Activated CD4-positive, alpha-beta T cell treated with anti-CD3 and anti-CD28 coated beads for 36 hours (primary cell): ENCODE measurements at regions not wholly inside any gene's neighbourhood (a gene's known extent, or its start where the extent isn't known, plus 50 kb on each side); places are given as distances from the start of the nearest gene placed in this dataset.
"Not testable (repeated sequence)": the region's sequence is repeated elsewhere in the genome, so short reads cannot be mapped to it uniquely, and the experiment has no call there.

Source experiments
- ATAC-seq: fragments of 200-7000 bp; cut with Tn5 transposase; one replicate; pipeline ENCODE4 v1.10.0; 2021; ENCODE audit warnings: mild to moderate bottlenecking, moderate library complexity
- CTCF ChIA-PET: fragments of 350-600 bp; sonication (Branson Sonifier 250); formaldehyde crosslinking; loops from one replicate; lab custom pipeline; 2021; ENCODE audit warnings: antibody characterized with exemption; lab: Charles Lee
- POLR2A ChIA-PET: fragments of 350-600 bp; sonication (Branson Sonifier 250); formaldehyde crosslinking; loops from one replicate; lab custom pipeline; 2021; ENCODE audit warnings: antibody characterized with exemption, inconsistent platforms; lab: Charles Lee
- DNase-seq: peaks from one replicate; pipeline ENCODE4 v3.0.0-alpha.2; 2020
- H3K27ac Mint-ChIP-seq: one replicate; pipeline ENCODE4 v1.8.0; 2021; ENCODE audit warnings: mixed read lengths
- H3K27me3 Mint-ChIP-seq: one replicate; pipeline ENCODE4 v1.8.0; 2021; ENCODE audit warnings: mixed read lengths
- H3K36me3 Mint-ChIP-seq: one replicate; pipeline ENCODE4 v1.8.0; 2021; ENCODE audit warnings: low read depth, mixed read lengths
- H3K4me1 Mint-ChIP-seq: one replicate; pipeline ENCODE4 v1.8.0; 2021; ENCODE audit warnings: mixed read lengths
- H3K4me3 Mint-ChIP-seq: one replicate; pipeline ENCODE4 v1.8.0; 2021; ENCODE audit warnings: mild to moderate bottlenecking, moderate library complexity, mixed read lengths
- H3K9me3 Mint-ChIP-seq: one replicate; pipeline ENCODE4 v1.8.0; 2021; ENCODE audit warnings: low read depth, mixed read lengths
- intact Hi-C, 2 experiments: fragments of 100-400 bp; cut with DNase I in 1 of 2; cut with micrococcal nuclease in 1 of 2; formaldehyde crosslinking; loops; one replicate each; pipeline versions ENCODE4 v1.14.2 to v1.15.1; 2022 to 2024; cut with DNase I, micrococcal nuclease

- ATAC-seq, POLR2A ChIA-PET, DNase-seq, H3K27ac Mint-ChIP-seq, H3K4me3 Mint-ChIP-seq, H3K9me3 Mint-ChIP-seq, H3K36me3 Mint-ChIP-seq, H3K27me3 Mint-ChIP-seq: not testable (repeated sequence)
- H3K4me1 Mint-ChIP-seq, result peaks cover 54% of the 10 kb centered on the region
- intact Hi-C loops, result loop anchor here (5.0 kb wide), 1 partner anchor 247 kb away; no protein-coding TSS in a partner anchor
- CTCF ChIA-PET, result interaction anchor here (0.6 to 3.8 kb wide), 3 partner anchors 17 to 64 kb away, joined by 3 to 18 read pairs (median 3); no protein-coding TSS in a partner anchor
Observed at GRCh38 chr11:112539281-112539555, 278.6 kb upstream of the PLET1 start.

- ATAC-seq, result peak; percentile 49
- H3K27me3 Mint-ChIP-seq, result peaks cover 9% of the 10 kb centered on the region
- peak overlapping the region; percentile 22 for H3K27ac Mint-ChIP-seq
- peaks cover 54% of the 10 kb centered on the region for H3K4me1 Mint-ChIP-seq
- no peaks in the 10 kb centered on the region for H3K9me3 Mint-ChIP-seq
- H3K4me3 Mint-ChIP-seq, result no peak overlapping the region
- POLR2A ChIA-PET, result no interaction called here
- H3K36me3 Mint-ChIP-seq, result no peaks in the 10 kb centered on the region
- peak; percentile 50 for DNase-seq
- CTCF ChIA-PET, result interaction anchor here (0.6 to 3.8 kb wide), 5 partner anchors 11 to 61 kb away, joined by 3 to 18 read pairs (median 4); no protein-coding TSS in a partner anchor
- intact Hi-C loops, result loop anchor here (5.0 kb wide), 1 partner anchor 247 kb away; no protein-coding TSS in a partner anchor
Observed at GRCh38 chr11:112539741-112540140, 279.1 kb upstream of the PLET1 start.

- H3K9me3 Mint-ChIP-seq, result no peaks in the 10 kb centered on the region
- CTCF ChIA-PET, result interaction anchor here (1.1 to 1.4 kb wide), 3 partner anchors 11 to 24 kb away, joined by 3 to 7 read pairs (median 4); no protein-coding TSS in a partner anchor
- intact Hi-C loops, result no loop called here
- H3K4me1 Mint-ChIP-seq, result peaks cover 54% of the 10 kb centered on the region
- no peak overlapping the region for H3K4me3 Mint-ChIP-seq
- no peak for DNase-seq
- no peaks in the 10 kb centered on the region for H3K36me3 Mint-ChIP-seq
- POLR2A ChIA-PET, result no interaction called here
- ATAC-seq, result no peak
- H3K27ac Mint-ChIP-seq, result peak overlapping the region; percentile 22
- H3K27me3 Mint-ChIP-seq, result peaks cover 7% of the 10 kb centered on the region
Observed at GRCh38 chr11:112540261-112540660, 279.6 kb upstream of the PLET1 start.

- H3K27ac Mint-ChIP-seq, result no peak overlapping the region
- DNase-seq (no peak), ATAC-seq (no peak)
- peaks cover 54% of the 10 kb centered on the region for H3K4me1 Mint-ChIP-seq
- H3K9me3 Mint-ChIP-seq, result no peaks in the 10 kb centered on the region
- H3K27me3 Mint-ChIP-seq, result no peaks in the 10 kb centered on the region
- ChIA-PET CTCF (interaction anchor here (1.3 to 1.4 kb wide), 2 partner anchors 14 to 25 kb away, joined by 3 to 7 read pairs; no protein-coding TSS in a partner anchor), POLR2A (no interaction called here)
- no peaks in the 10 kb centered on the region for H3K36me3 Mint-ChIP-seq
- intact Hi-C loops, result no loop called here
- H3K4me3 Mint-ChIP-seq, result no peak overlapping the region
Observed at GRCh38 chr11:112541140-112542046, 280.7 kb upstream of the PLET1 start.

GRCh38 chr11:112542479-112542878 lies 281.8 kb upstream of the PLET1 start:
- ChIA-PET POLR2A (interaction anchor here (0.6 kb wide), 1 partner anchor 544 kb away, joined by 4 read pairs; no protein-coding TSS in a partner anchor), CTCF (no interaction called here)
- Mint-ChIP-seq H3K27me3 (no peaks in the 10 kb centered on the region), H3K27ac (no peak overlapping the region), H3K4me3 (no peak overlapping the region), H3K9me3 (no peaks in the 10 kb centered on the region), H3K4me1 (peaks cover 48% of the 10 kb centered on the region), H3K36me3 (no peaks in the 10 kb centered on the region)
- DNase-seq, result no peak
- intact Hi-C loops, result no loop called here
- no peak for ATAC-seq

- no peak overlapping the region for H3K27ac Mint-ChIP-seq
- DNase-seq (no peak), ATAC-seq (no peak)
- H3K36me3 Mint-ChIP-seq, result no peaks in the 10 kb centered on the region
- no peaks in the 10 kb centered on the region for H3K27me3 Mint-ChIP-seq
- peaks cover 39% of the 10 kb centered on the region for H3K4me1 Mint-ChIP-seq
- H3K9me3 Mint-ChIP-seq, result no peaks in the 10 kb centered on the region
- CTCF ChIA-PET, result interaction anchor here (1.2 kb wide), 1 partner anchor 12 kb away, joined by 4 read pairs; no protein-coding TSS in a partner anchor
- intact Hi-C loops, result no loop called here
- H3K4me3 Mint-ChIP-seq, result no peak overlapping the region
- POLR2A ChIA-PET, result no interaction called here
Observed at GRCh38 chr11:112543390-112543789, 282.7 kb upstream of the PLET1 start.

- POLR2A ChIA-PET, result no interaction called here
- Mint-ChIP-seq H3K27ac (no peak overlapping the region), H3K36me3 (no peaks in the 10 kb centered on the region), H3K4me1 (no peaks in the 10 kb centered on the region), H3K4me3 (no peak overlapping the region), H3K9me3 (no peaks in the 10 kb centered on the region), H3K27me3 (no peaks in the 10 kb centered on the region)
- DNase-seq (no peak), ATAC-seq (no peak)
- intact Hi-C loops, result no loop called here
- CTCF ChIA-PET, result interaction anchor here (1.1 to 1.6 kb wide), 2 partner anchors 35 to 109 kb away, joined by 3 to 4 read pairs; no protein-coding TSS in a partner anchor
Observed at GRCh38 chr11:112548641-112549040, 288.0 kb upstream of the PLET1 start.

GRCh38 chr11:112553205-112553731 lies 292.6 kb upstream of the PLET1 start:
- H3K9me3 Mint-ChIP-seq, result no peaks in the 10 kb centered on the region
- no peak overlapping the region for H3K4me3 Mint-ChIP-seq
- ChIA-PET CTCF (no interaction called here), POLR2A (no interaction called here)
- peaks cover 3% of the 10 kb centered on the region for H3K4me1 Mint-ChIP-seq
- intact Hi-C loops, result loop anchor here in 1 of 2 experiments (10.0 kb wide), 1 partner anchor 98 kb away; no protein-coding TSS in a partner anchor
- no peak overlapping the region for H3K27ac Mint-ChIP-seq
- no peaks in the 10 kb centered on the region for H3K36me3 Mint-ChIP-seq
- no peak for DNase-seq
- no peaks in the 10 kb centered on the region for H3K27me3 Mint-ChIP-seq
- ATAC-seq, result no peak

GRCh38 chr11:112554586-112554985 lies 293.9 kb upstream of the PLET1 start:
- Mint-ChIP-seq H3K27ac (no peak overlapping the region), H3K4me1 (peaks cover 3% of the 10 kb centered on the region), H3K9me3 (no peaks in the 10 kb centered on the region), H3K4me3 (no peak overlapping the region), H3K27me3 (no peaks in the 10 kb centered on the region), H3K36me3 (no peaks in the 10 kb centered on the region)
- ATAC-seq (no peak), DNase-seq (no peak)
- ChIA-PET POLR2A (interaction anchor here (0.6 kb wide), 1 partner anchor 28 kb away, joined by 5 read pairs; no protein-coding TSS in a partner anchor), CTCF (interaction anchor here (0.9 to 4.3 kb wide), 8 partner anchors 10 to 267 kb away, joined by 3 to 35 read pairs (median 8); no protein-coding TSS in a partner anchor)
- intact Hi-C loops, result loop anchor here in 1 of 2 experiments (10.0 kb wide), 1 partner anchor 100 kb away; no protein-coding TSS in a partner anchor

- no peaks in the 10 kb centered on the region for H3K9me3 Mint-ChIP-seq
- POLR2A ChIA-PET, result no interaction called here
- ATAC-seq (peak; percentile 91), DNase-seq (peak; percentile 86)
- H3K4me1 Mint-ChIP-seq, result peaks cover 3% of the 10 kb centered on the region
- no peak overlapping the region for H3K27ac Mint-ChIP-seq
- intact Hi-C loops, result loop anchor here (1.0 to 10.0 kb wide), 4 partner anchors 101 to 338 kb away; no protein-coding TSS in a partner anchor
- H3K27me3 Mint-ChIP-seq, result no peaks in the 10 kb centered on the region
- H3K4me3 Mint-ChIP-seq, result no peak overlapping the region
- CTCF ChIA-PET, result interaction anchor here (0.6 to 4.3 kb wide), 30 partner anchors 9 to 1571 kb away, joined by 3 to 35 read pairs (median 4); no protein-coding TSS in a partner anchor
- no peaks in the 10 kb centered on the region for H3K36me3 Mint-ChIP-seq
Observed at GRCh38 chr11:112555491-112556364, 295.1 kb upstream of the PLET1 start.
